ENCODE measurements at regions not wholly inside any gene's neighbourhood (a gene's known extent, or its start where the extent isn't known, plus 50 kb on each side); places are given as distances from the start of the nearest gene placed in this dataset.

DNA sequence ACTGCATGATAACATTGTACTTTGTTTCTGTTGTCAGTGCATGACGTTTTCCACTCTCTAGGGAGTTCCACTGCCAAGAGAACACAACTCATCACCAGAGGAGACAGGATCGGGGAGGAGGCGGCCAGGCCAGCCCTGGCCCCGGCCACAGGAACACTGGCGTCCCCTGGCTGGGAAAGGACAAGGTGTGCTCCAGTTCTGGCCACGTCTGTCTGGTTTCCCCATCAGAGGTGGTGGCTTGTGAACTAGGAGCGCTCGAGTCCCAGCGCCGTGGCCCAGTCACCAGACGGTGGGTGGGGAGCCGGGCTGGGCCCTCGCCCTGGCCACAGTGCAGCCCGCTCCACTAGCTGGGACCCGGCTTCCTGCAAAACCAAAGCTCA is 211.9 kb upstream of the IRX4 start:
- TF ChIP-seq, protein P1, sequence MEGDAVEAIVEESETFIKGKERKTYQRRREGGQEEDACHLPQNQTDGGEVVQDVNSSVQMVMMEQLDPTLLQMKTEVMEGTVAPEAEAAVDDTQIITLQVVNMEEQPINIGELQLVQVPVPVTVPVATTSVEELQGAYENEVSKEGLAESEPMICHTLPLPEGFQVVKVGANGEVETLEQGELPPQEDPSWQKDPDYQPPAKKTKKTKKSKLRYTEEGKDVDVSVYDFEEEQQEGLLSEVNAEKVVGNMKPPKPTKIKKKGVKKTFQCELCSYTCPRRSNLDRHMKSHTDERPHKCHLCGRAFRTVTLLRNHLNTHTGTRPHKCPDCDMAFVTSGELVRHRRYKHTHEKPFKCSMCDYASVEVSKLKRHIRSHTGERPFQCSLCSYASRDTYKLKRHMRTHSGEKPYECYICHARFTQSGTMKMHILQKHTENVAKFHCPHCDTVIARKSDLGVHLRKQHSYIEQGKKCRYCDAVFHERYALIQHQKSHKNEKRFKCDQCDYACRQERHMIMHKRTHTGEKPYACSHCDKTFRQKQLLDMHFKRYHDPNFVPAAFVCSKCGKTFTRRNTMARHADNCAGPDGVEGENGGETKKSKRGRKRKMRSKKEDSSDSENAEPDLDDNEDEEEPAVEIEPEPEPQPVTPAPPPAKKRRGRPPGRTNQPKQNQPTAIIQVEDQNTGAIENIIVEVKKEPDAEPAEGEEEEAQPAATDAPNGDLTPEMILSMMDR (IDR thresholded peaks at IDR 0.05; ENCODE audit: low read depth, low read length): no peak
- no peak for TF ChIP-seq EZH2phosphoT487 (IDR thresholded peaks at IDR 0.05; ENCODE audit: low read depth)

All from OCI-LY3 (cell line).